Mesothelial cell of epicardium (in vitro differentiated cells): ENCODE measurements at regions not wholly inside any gene's neighbourhood (a gene's known extent, or its start where the extent isn't known, plus 50 kb on each side); places are given as distances from the start of the nearest gene placed in this dataset.

ENCODE experiments used
- DNase-seq, 2 experiments: peaks; one replicate each; pipeline ENCODE4 v3.0.0; 2021; ENCODE audit warnings: low spot score in 2 of 2; ENCODE audit not compliant: unreplicated experiment in 2 of 2
- H3K27ac Mint-ChIP-seq: 2 replicates; pipeline ENCODE4 v1.8.0; 2021; ENCODE audit warnings: mixed read lengths
- H3K27me3 Mint-ChIP-seq: 2 replicates; pipeline ENCODE4 v1.8.0; 2021; ENCODE audit warnings: low read depth, mixed read lengths
- H3K36me3 Mint-ChIP-seq: 2 replicates; pipeline ENCODE4 v1.8.0; 2021; ENCODE audit warnings: mixed read lengths
- H3K4me1 Mint-ChIP-seq: 2 replicates; pipeline ENCODE4 v1.8.0; 2021; ENCODE audit warnings: mixed read lengths
- H3K4me3 Mint-ChIP-seq: 2 replicates; pipeline ENCODE4 v1.8.0; 2021; ENCODE audit warnings: mild to moderate bottlenecking, moderate library complexity, mixed read lengths
- H3K9me3 Mint-ChIP-seq: 2 replicates; pipeline ENCODE4 v1.8.0; 2021; ENCODE audit warnings: mixed read lengths
- TF ChIP-seq, protein P1 (sequence below): fragments of 200-600 bp; sonication (generic); IDR thresholded peaks from one replicate; pipeline ENCODE4 v1.5.0; 2021; ENCODE audit warnings: antibody characterized with exemption; ENCODE audit not compliant: unreplicated experiment

DNA sequence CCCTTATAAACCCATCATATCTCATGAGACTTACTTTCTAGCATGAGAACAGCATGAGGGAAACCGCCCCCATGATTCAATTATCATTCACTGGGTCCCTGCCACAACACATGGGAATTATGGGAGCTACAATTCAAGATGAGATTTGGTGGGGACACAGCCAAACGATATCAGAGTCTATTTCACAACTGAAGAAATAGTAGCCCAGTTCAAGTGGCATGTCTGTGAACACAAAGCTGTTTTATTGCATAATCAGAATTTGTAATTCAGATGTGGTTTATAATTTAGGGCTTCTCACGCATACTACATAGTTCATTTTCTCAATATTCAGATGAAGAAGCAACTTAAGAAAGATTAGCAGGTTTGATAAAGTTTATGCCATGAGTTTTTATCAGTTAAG, 1188.0 kb upstream of the ALCAM start:
- H3K36me3 Mint-ChIP-seq: no peaks in the 10 kb centered on the region
- H3K27me3 Mint-ChIP-seq: no peaks in the 10 kb centered on the region
- H3K4me1 Mint-ChIP-seq: no peaks in the 10 kb centered on the region
- TF ChIP-seq, protein P1, sequence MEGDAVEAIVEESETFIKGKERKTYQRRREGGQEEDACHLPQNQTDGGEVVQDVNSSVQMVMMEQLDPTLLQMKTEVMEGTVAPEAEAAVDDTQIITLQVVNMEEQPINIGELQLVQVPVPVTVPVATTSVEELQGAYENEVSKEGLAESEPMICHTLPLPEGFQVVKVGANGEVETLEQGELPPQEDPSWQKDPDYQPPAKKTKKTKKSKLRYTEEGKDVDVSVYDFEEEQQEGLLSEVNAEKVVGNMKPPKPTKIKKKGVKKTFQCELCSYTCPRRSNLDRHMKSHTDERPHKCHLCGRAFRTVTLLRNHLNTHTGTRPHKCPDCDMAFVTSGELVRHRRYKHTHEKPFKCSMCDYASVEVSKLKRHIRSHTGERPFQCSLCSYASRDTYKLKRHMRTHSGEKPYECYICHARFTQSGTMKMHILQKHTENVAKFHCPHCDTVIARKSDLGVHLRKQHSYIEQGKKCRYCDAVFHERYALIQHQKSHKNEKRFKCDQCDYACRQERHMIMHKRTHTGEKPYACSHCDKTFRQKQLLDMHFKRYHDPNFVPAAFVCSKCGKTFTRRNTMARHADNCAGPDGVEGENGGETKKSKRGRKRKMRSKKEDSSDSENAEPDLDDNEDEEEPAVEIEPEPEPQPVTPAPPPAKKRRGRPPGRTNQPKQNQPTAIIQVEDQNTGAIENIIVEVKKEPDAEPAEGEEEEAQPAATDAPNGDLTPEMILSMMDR: no peak
- H3K27ac Mint-ChIP-seq: no peak overlapping the region
- H3K9me3 Mint-ChIP-seq: peaks cover 3% of the 10 kb centered on the region
- H3K4me3 Mint-ChIP-seq: no peak overlapping the region
- DNase-seq: no peak

DNA sequence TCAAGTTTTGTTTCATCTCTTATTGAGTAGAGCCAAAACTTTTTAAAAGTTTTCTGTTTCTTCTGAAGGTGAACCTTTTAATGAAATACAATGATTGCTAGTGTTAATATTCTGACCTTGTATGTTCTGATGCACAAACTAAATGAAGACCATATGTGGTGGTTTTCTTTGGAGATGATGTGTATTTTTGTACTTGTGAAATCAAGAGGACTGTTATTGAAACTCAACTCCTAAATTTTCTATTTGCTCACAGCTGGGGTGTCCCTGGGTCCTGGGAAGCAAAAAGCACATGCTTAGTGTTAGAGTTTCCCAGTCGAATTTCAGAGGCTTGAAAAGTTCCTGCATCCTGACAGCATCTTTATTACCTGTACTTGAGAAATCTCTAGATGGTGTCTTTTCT, 1185.8 kb upstream of the ALCAM start:
- TF ChIP-seq, protein P1: no peak
- peaks cover 3% of the 10 kb centered on the region for H3K9me3 Mint-ChIP-seq
- H3K27ac Mint-ChIP-seq: no peak overlapping the region
- H3K4me3 Mint-ChIP-seq: no peak overlapping the region
- DNase-seq: no peak
- no peaks in the 10 kb centered on the region for H3K36me3 Mint-ChIP-seq
- no peaks in the 10 kb centered on the region for H3K27me3 Mint-ChIP-seq
- H3K4me1 Mint-ChIP-seq: no peaks in the 10 kb centered on the region

DNA sequence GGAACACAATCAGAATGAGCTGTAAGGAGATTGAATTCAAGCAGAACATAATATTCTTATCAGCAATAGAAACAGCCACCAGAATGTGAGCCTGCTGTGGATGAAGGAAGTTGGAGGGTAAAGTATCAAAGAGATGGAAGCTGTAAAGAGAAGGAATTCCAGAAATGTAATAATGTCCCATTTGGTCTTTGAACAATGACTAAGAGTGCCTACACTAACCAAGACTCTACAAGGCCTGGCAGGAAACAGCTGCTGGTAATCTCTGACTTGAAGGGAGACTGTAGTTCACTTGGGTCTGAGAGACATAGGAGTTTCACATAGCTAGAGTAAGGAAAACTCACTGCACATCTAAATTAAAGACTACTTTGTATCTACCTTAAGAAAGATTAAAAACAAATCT, 1176.0 kb upstream of the ALCAM start:
- H3K9me3 Mint-ChIP-seq: peaks cover 3% of the 10 kb centered on the region
- no peaks in the 10 kb centered on the region for H3K36me3 Mint-ChIP-seq
- TF ChIP-seq, protein P1: no peak
- no peak for DNase-seq
- no peaks in the 10 kb centered on the region for H3K27me3 Mint-ChIP-seq
- H3K4me1 Mint-ChIP-seq: no peaks in the 10 kb centered on the region
- H3K27ac Mint-ChIP-seq: no peak overlapping the region
- no peak overlapping the region for H3K4me3 Mint-ChIP-seq

DNA sequence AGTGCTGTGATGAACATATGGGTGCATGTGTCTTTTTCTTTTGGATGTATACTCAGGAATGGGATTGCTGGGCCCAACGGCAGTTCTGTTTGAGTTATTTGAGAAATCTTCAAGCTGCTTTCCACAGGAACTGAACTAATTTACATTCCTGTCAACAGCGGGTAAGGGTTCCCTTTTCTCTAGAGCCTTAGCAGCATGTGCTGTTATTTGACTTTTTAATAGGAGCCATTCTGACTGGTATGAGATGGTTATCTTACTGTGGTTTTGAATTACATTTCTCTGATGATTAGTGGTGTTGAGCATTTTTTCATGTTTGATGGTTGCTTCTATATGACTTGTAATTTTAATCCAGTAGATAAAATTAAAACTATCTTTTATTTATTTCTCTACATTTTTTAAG, 1168.6 kb upstream of the ALCAM start:
- H3K36me3 Mint-ChIP-seq: no peaks in the 10 kb centered on the region
- DNase-seq: no peak
- TF ChIP-seq, protein P1: no peak
- no peak overlapping the region for H3K27ac Mint-ChIP-seq
- H3K27me3 Mint-ChIP-seq: no peaks in the 10 kb centered on the region
- H3K9me3 Mint-ChIP-seq: no peaks in the 10 kb centered on the region
- H3K4me1 Mint-ChIP-seq: no peaks in the 10 kb centered on the region
- no peak overlapping the region for H3K4me3 Mint-ChIP-seq

DNA sequence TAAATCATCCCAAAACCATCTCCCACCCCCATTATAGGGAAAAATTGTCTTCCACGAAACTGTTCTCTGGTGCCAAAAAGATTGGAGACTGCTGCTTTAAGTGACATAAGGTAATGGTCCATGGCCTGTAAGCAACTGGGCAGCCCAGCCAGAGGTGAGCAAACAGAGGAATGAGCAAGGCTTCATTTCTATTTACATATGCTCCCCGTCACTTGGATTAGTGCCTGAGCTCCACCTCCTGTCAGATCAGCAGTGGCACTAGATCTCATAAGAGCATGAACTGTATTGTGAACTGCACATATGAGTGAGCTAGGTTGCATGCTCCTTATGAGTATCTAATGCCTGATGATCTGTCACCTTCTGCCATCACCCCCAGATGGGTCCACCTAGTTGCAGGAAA, 1159.8 kb upstream of the ALCAM start:
- H3K27me3 Mint-ChIP-seq: no peaks in the 10 kb centered on the region
- no peaks in the 10 kb centered on the region for H3K4me1 Mint-ChIP-seq
- no peaks in the 10 kb centered on the region for H3K9me3 Mint-ChIP-seq
- H3K27ac Mint-ChIP-seq: no peak overlapping the region
- no peaks in the 10 kb centered on the region for H3K36me3 Mint-ChIP-seq
- TF ChIP-seq, protein P1: no peak
- H3K4me3 Mint-ChIP-seq: no peak overlapping the region
- no peak for DNase-seq

DNA sequence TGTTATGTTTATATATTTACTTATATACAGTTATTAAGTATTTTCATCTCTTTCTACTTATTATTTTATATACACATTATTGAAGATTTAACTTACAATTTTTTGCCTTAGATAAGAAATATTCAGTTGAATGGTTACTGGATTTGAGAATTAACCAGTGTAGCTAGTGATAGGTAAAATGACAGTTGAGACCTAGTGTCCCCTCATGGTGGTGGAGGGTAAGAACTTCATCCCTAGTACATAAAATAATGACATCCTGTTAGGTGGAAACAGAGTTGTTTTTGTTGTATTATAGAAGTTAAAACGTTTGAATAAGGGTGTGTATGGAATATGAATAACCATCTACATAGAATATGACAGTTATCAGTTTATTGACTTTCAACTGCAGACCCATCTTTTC, 1152.4 kb upstream of the ALCAM start:
- TF ChIP-seq, protein P1: no peak
- no peaks in the 10 kb centered on the region for H3K4me1 Mint-ChIP-seq
- no peaks in the 10 kb centered on the region for H3K36me3 Mint-ChIP-seq
- no peaks in the 10 kb centered on the region for H3K9me3 Mint-ChIP-seq
- H3K27ac Mint-ChIP-seq: no peak overlapping the region
- DNase-seq: no peak
- H3K27me3 Mint-ChIP-seq: no peaks in the 10 kb centered on the region
- no peak overlapping the region for H3K4me3 Mint-ChIP-seq
